ENCODE measurements at regions not wholly inside any gene's neighbourhood (a gene's known extent, or its start where the extent isn't known, plus 50 kb on each side); places are given as distances from the start of the nearest gene placed in this dataset.

GRCh38 chr14:95006479-95006878, 150.8 kb downstream of the DICER1 start:
- POLR2A ChIA-PET, result no interaction called here
- no peaks in the 10 kb centered on the region for H3K9me3 ChIP-seq (replicated peaks; ENCODE audit: control insufficient read depth, insufficient read depth, low read length)
- no peak overlapping the region for H3K4me2 ChIP-seq (ENCODE audit: control insufficient read depth, insufficient read depth)
- TF ChIP-seq NBN (IDR thresholded peaks at IDR 0.05), result no peak
- no peak for TF ChIP-seq CEBPZ (IDR thresholded peaks at IDR 0.05; ENCODE audit: low read depth, low read length)
- no peak for TF ChIP-seq PKNOX1 (IDR thresholded peaks at IDR 0.05)
- TF ChIP-seq MYB (IDR thresholded peaks at IDR 0.05; ENCODE audit: borderline replicate concordance, low read depth, low read length), result no peak
- TF ChIP-seq CTCF (IDR thresholded peaks at IDR 0.05 in 2 of 3, conservative IDR thresholded peaks at IDR 0.05 in 1 of 3; ENCODE audit: control insufficient read depth in 2 of 3, extremely low read depth in 1 of 3, insufficient read depth in 1 of 3, low read depth in 3 of 3, low read length in 3 of 3), result no peak
- TF ChIP-seq KDM1A (IDR thresholded peaks at IDR 0.05; ENCODE audit: borderline replicate concordance), result no peak
- TF ChIP-seq USF1 (IDR thresholded peaks at IDR 0.05; ENCODE audit: borderline replicate concordance, extremely low read length, insufficient read depth, low read depth, low read length), result no peak
- no peak for TF ChIP-seq HDAC6 (IDR thresholded peaks at IDR 0.05; ENCODE audit: unreplicated experiment)
- no peak for TF ChIP-seq POLR2A (IDR thresholded peaks at IDR 0.05; ENCODE audit: low read depth, low read length)
- no peak for TF ChIP-seq NFYA (IDR thresholded peaks at IDR 0.05; ENCODE audit: borderline replicate concordance, low read depth, low read length)
- TF ChIP-seq CREM (IDR thresholded peaks at IDR 0.05; ENCODE audit: low read depth), result no peak
- CTCF ChIA-PET, result no interaction called here
- H3K27me3 ChIP-seq (replicated peaks in 1 of 2; ENCODE audit: control insufficient read depth in 2 of 2, insufficient read depth in 2 of 2, low read length in 1 of 2), result peaks cover 2% of the 10 kb centered on the region in 2 experiments; a peak in 3 of 4 replicates
- RAD21 ChIA-PET (ENCODE audit: unreplicated experiment), result no interaction called here
- in situ Hi-C loops (cut with MboI) (no loop called here), intact Hi-C loops (cut with micrococcal nuclease; ENCODE audit: unreplicated experiment) (no loop called here)
- WGBS (ENCODE audit: insufficient coverage, insufficient replicate concordance, low lambda C conversion rate, missing lambda C conversion rate), result 0% methylated on average over 4 of the region's 4 CpGs
- H3K27ac ChIP-seq (ENCODE audit: control insufficient read depth, insufficient read depth), result no peak overlapping the region
- ATAC-seq (no peak), DNase-seq (ENCODE audit: low read depth, low spot score) (no peak), FAIRE-seq (no peak)
- no peaks in the 10 kb centered on the region for H3K4me1 ChIP-seq (ENCODE audit: control insufficient read depth, insufficient read depth, low read length)
- SMC1A ChIA-PET (ENCODE audit: uncharacterized antibody, unreplicated experiment), result no interaction called here
- no peak overlapping the region for H3K9ac ChIP-seq (ENCODE audit: control insufficient read depth, insufficient read depth, low read length)
- no peak overlapping the region for H3K4me3 ChIP-seq
- H3K36me3 ChIP-seq (ENCODE audit: control insufficient read depth in 2 of 2, insufficient read depth in 2 of 2, low read length in 1 of 2), result no peaks in the 10 kb centered on the region
- BruUV-seq (replicated peaks), result no TSS peak
- no peak overlapping the region for H2AFZ ChIP-seq (ENCODE audit: control insufficient read depth, low read depth, low read length)
- no peaks in the 10 kb centered on the region for H4K20me1 ChIP-seq (ENCODE audit: control insufficient read depth, insufficient read depth)
- no peaks in the 10 kb centered on the region for H3K79me2 ChIP-seq (ENCODE audit: control insufficient read depth, insufficient read depth, low read length)

Measured in GM12878 (cell line).